Liver (tissue), 8 donors: ENCODE measurements at regions not wholly inside any gene's neighbourhood (a gene's known extent, or its start where the extent isn't known, plus 50 kb on each side); places are given as distances from the start of the nearest gene placed in this dataset.
"Not testable (repeated sequence)": the region's sequence is repeated elsewhere in the genome, so short reads cannot be mapped to it uniquely, and the experiment has no call there.

ENCODE experiments used
- DNase-seq: peaks from one replicate; pipeline ENCODE4 v3.0.0-alpha.2; 2017; ENCODE audit warnings: low spot score
- H3K27ac ChIP-seq, 2 donors: one replicate each; pipeline ENCODE4 v1.7.0; 2013; ENCODE audit warnings: inconsistent platforms in 2 of 2, low read length in 2 of 2, control low read depth in 1 of 2, low read depth in 1 of 2, mild to moderate bottlenecking in 1 of 2
- H3K27me3 ChIP-seq, 4 donors: one replicate each; pipeline versions ENCODE4 v1.6.1 to v1.7.0; 2013; ENCODE audit warnings: low read length in 3 of 4, inconsistent platforms in 1 of 4, mild to moderate bottlenecking in 1 of 4, moderate library complexity in 1 of 4; ENCODE audit not compliant: control insufficient read depth in 4 of 4, insufficient read depth in 4 of 4
- H3K36me3 ChIP-seq, 4 donors: one replicate each; pipeline versions ENCODE4 v1.6.1 to v1.7.0; 2013; ENCODE audit warnings: low read length in 3 of 4, mild to moderate bottlenecking in 3 of 4, low read depth in 1 of 4, moderate library complexity in 1 of 4; ENCODE audit not compliant: control insufficient read depth in 4 of 4, insufficient read depth in 3 of 4
- H3K4me1 ChIP-seq, 4 donors: one replicate each; pipeline versions ENCODE4 v1.6.1 to v1.7.0; 2013; ENCODE audit warnings: low read length in 3 of 4, mild to moderate bottlenecking in 3 of 4, moderate library complexity in 1 of 4; ENCODE audit not compliant: control insufficient read depth in 4 of 4, insufficient read depth in 4 of 4
- H3K4me3 ChIP-seq, 3 donors: one replicate each; pipeline versions ENCODE4 v1.6.1 to v1.7.0; 2013; ENCODE audit warnings: low read length in 3 of 3, control low read depth in 1 of 3, low read depth in 1 of 3, mild to moderate bottlenecking in 1 of 3
- H3K9ac ChIP-seq, 2 donors: one replicate each; pipeline ENCODE4 v1.7.0; 2013; ENCODE audit warnings: low read length in 2 of 2, mild to moderate bottlenecking in 2 of 2, moderate library complexity in 2 of 2, control low read depth in 1 of 2, low read depth in 1 of 2
- H3K9me3 ChIP-seq, 4 donors: one replicate each; pipeline versions ENCODE4 v1.6.1 to v1.7.0; 2013; ENCODE audit warnings: low read length in 3 of 4; ENCODE audit not compliant: control insufficient read depth in 4 of 4
- ATF3 ChIP-seq: IDR thresholded peaks from 2 replicates; pipeline ENCODE4 v1.6.1; 2016; ENCODE audit warnings: antibody characterized with exemption
- CTCF ChIP-seq: fragments of 150-350 bp; IDR thresholded peaks from 2 replicates; pipeline ENCODE4 v1.5.1; 2017; ENCODE audit warnings: improper control_type of control experiment, low read depth, low read length; ENCODE audit not compliant: missing input control
- EGR1 ChIP-seq, 2 donors: IDR thresholded peaks; 2 replicates each; pipeline ENCODE4 v1.6.1; 2016 to 2018; ENCODE audit warnings: antibody characterized with exemption in 2 of 2, low read depth in 2 of 2
- FOXA1 ChIP-seq: IDR thresholded peaks from 2 replicates; pipeline ENCODE4 v1.6.1; 2016; ENCODE audit warnings: antibody characterized with exemption
- FOXA2 ChIP-seq: IDR thresholded peaks from 2 replicates; pipeline ENCODE4 v1.6.1; 2016; ENCODE audit warnings: antibody characterized with exemption
- GABPA ChIP-seq, 2 donors: IDR thresholded peaks in 1 of 2; conservative IDR thresholded peaks in 1 of 2; 2 replicates each; pipeline ENCODE4 v1.6.1; 2016; ENCODE audit warnings: antibody characterized with exemption in 2 of 2, mild to moderate bottlenecking in 1 of 2, moderate library complexity in 1 of 2
- HNF4A ChIP-seq, 2 donors: conservative IDR thresholded peaks; 2 replicates each; pipeline ENCODE4 v1.6.1; 2016; ENCODE audit warnings: antibody characterized with exemption in 2 of 2, mild to moderate bottlenecking in 2 of 2
- HNF4G ChIP-seq: IDR thresholded peaks from 2 replicates; pipeline ENCODE4 v1.6.1; 2016; ENCODE audit warnings: antibody characterized with exemption
- JUND ChIP-seq, 2 donors: IDR thresholded peaks; 2 replicates each; pipeline ENCODE4 v1.6.1; 2016; ENCODE audit warnings: antibody characterized with exemption in 2 of 2
- MAX ChIP-seq: IDR thresholded peaks from 2 replicates; pipeline ENCODE4 v1.6.1; 2016; ENCODE audit warnings: antibody characterized with exemption
- NR2F2 ChIP-seq: IDR thresholded peaks from 2 replicates; pipeline ENCODE4 v1.6.1; 2016; ENCODE audit warnings: antibody characterized with exemption
- RAD21 ChIP-seq, 2 donors: IDR thresholded peaks; 2 replicates each; pipeline ENCODE4 v1.6.1; 2016; ENCODE audit warnings: antibody characterized with exemption in 2 of 2, mild to moderate bottlenecking in 2 of 2
- REST ChIP-seq: IDR thresholded peaks from 2 replicates; pipeline ENCODE4 v1.6.1; 2016; ENCODE audit warnings: antibody characterized with exemption, mild to moderate bottlenecking
- RXRA ChIP-seq, 2 donors: IDR thresholded peaks; 2 replicates each; pipeline ENCODE4 v1.6.1; 2017 to 2018; ENCODE audit warnings: antibody characterized with exemption in 2 of 2, mild to moderate bottlenecking in 1 of 2
- SP1 ChIP-seq: IDR thresholded peaks from 2 replicates; pipeline ENCODE4 v1.6.1; 2018; ENCODE audit warnings: antibody characterized with exemption, mild to moderate bottlenecking
- TAF1 ChIP-seq: conservative IDR thresholded peaks from 2 replicates; pipeline ENCODE4 v1.6.1; 2016; ENCODE audit warnings: antibody characterized with exemption, mild to moderate bottlenecking
- YY1 ChIP-seq: IDR thresholded peaks from 2 replicates; pipeline ENCODE4 v1.6.1; 2016; ENCODE audit warnings: antibody characterized with exemption, mild to moderate bottlenecking
- ZBTB33 ChIP-seq: IDR thresholded peaks from 2 replicates; pipeline ENCODE4 v1.6.1; 2016; ENCODE audit warnings: antibody characterized with exemption
- WGBS: extraction: QIAGEN DNeasy Blood & Tissue Kit; methylation state at CpG from one replicate; pipeline ENCODE4 v1.1.7; 2013; 5-methylcytosine and 5-hydroxymethylcytosine counted together
- donor health status: healthy.
- donor health status: healthy.
- donor health status: healthy.
- donor health status: healthy.
- donor health status: healthy.

- Histone ChIP-seq H3K27ac (no peak overlapping the region), H3K36me3 (no peaks in the 10 kb centered on the region), H3K9me3 (no peaks in the 10 kb centered on the region), H3K4me1 (no peaks in the 10 kb centered on the region), H3K4me3 (no peak overlapping the region), H3K27me3 (peaks cover 0 to 5% (median 0%) of the 10 kb centered on the region in 4 donors), H3K9ac (no peak overlapping the region)
- DNase-seq: no peak
- no peak for TF ChIP-seq FOXA1
- TF ChIP-seq REST: no peak
- no peak for TF ChIP-seq EGR1 (IDR thresholded peaks at IDR 0.05; ENCODE audit: low read depth in 2 of 2)
- no peak for TF ChIP-seq MAX
- no peak for TF ChIP-seq ATF3
- no peak for TF ChIP-seq GABPA (IDR thresholded peaks at IDR 0.05 in 1 of 2, conservative IDR thresholded peaks at IDR 0.05 in 1 of 2)
- TF ChIP-seq JUND (IDR thresholded peaks at IDR 0.05): no peak
- no peak for TF ChIP-seq HNF4A (conservative IDR thresholded peaks at IDR 0.05)
- no peak for TF ChIP-seq FOXA2
- TF ChIP-seq RXRA (IDR thresholded peaks at IDR 0.05): no peak
- no peak for TF ChIP-seq NR2F2
- no peak for TF ChIP-seq YY1
- no peak for TF ChIP-seq CTCF
- no peak for TF ChIP-seq TAF1
- no peak for TF ChIP-seq HNF4G
- TF ChIP-seq ZBTB33: no peak
- no peak for TF ChIP-seq RAD21 (IDR thresholded peaks at IDR 0.05)
- TF ChIP-seq SP1: no peak
- 54% methylated on average over 2 of the region's 2 CpGs for WGBS
Measured at GRCh38 chr15:87739866-87740265, 516.7 kb downstream of the NTRK3 start.

GRCh38 chr15:87739081-87739480, 517.5 kb downstream of the NTRK3 start:
- no peak for TF ChIP-seq NR2F2
- TF ChIP-seq HNF4A (conservative IDR thresholded peaks at IDR 0.05): no peak
- TF ChIP-seq MAX: no peak
- no peak for TF ChIP-seq GABPA (IDR thresholded peaks at IDR 0.05 in 1 of 2, conservative IDR thresholded peaks at IDR 0.05 in 1 of 2)
- no peak for TF ChIP-seq FOXA1
- no peaks in the 10 kb centered on the region for H3K9me3 ChIP-seq
- no peaks in the 10 kb centered on the region for H3K4me1 ChIP-seq
- H3K9ac ChIP-seq: no peak overlapping the region
- 72% methylated on average over 4 of the region's 4 CpGs for WGBS
- DNase-seq: no peak
- H3K4me3 ChIP-seq: no peak overlapping the region
- no peak overlapping the region for H3K27ac ChIP-seq
- H3K36me3 ChIP-seq: no peaks in the 10 kb centered on the region
- H3K27me3 ChIP-seq: peaks cover 0 to 5% (median 0%) of the 10 kb centered on the region in 4 donors

- H3K9ac ChIP-seq, H3K4me1 ChIP-seq, H3K27me3 ChIP-seq, H3K27ac ChIP-seq, DNase-seq, H3K36me3 ChIP-seq, H3K9me3 ChIP-seq, H3K4me3 ChIP-seq: not testable (repeated sequence)
- WGBS: 86% methylated on average over 4 of the region's 4 CpGs
Measured at GRCh38 chr15:87737460-87737859, 519.1 kb downstream of the NTRK3 start.
